HCT116 (cell line): ENCODE measurements at regions not wholly inside any gene's neighbourhood (a gene's known extent, or its start where the extent isn't known, plus 50 kb on each side); places are given as distances from the start of the nearest gene placed in this dataset.

Experiments
- ATAC-seq: fragments of 200-7000 bp; cut with Tn5 transposase; 2 replicates; pipeline ENCODE4 v1.9.1; 2020; ENCODE audit warnings: mild to moderate bottlenecking, moderate library complexity
- BruUV-seq: library from RNA; stranded (reverse); fragments of 400-500 nt; replicated peaks from 2 replicates; lab custom pipeline; 2021; lab: Mats Ljungman, UMichigan
- CTCF ChIA-PET: fragments of 300-600 bp; sonication (Branson Sonifier 250); formaldehyde crosslinking; loops from one replicate; lab custom pipeline; 2021; ENCODE audit warnings: antibody characterized with exemption; lab: Charles Lee
- POLR2A ChIA-PET: fragments of 300-600, 350-600 bp; sonication (Branson Sonifier 250); formaldehyde crosslinking; loops from one replicate; lab custom pipeline; 2021; ENCODE audit warnings: antibody characterized with exemption; lab: Charles Lee
- RAD21 ChIA-PET, 2 experiments: fragments of 300-600 bp; sonication (Branson Sonifier 250); formaldehyde crosslinking; loops; one replicate each; lab custom pipeline; 2023; ENCODE audit warnings: low total read pairs in 2 of 2; ENCODE audit not compliant: uncharacterized antibody in 2 of 2, unreplicated experiment in 2 of 2, low non-redundant PET in 1 of 2; lab: Charles Lee
- DNase-seq: peaks from one replicate; pipeline ENCODE4 v3.0.0-alpha.2; 2010; ENCODE audit warnings: low read depth, low spot score
- H2AFZ ChIP-seq: fragments of 200-600 bp; shearing (Covaris generic), sonication (generic); 2 replicates; pipeline ENCODE4 v1.6.1; 2017; ENCODE audit warnings: low read depth, mixed run types, mixed read lengths, antibody characterized with exemption, low read length; ENCODE audit not compliant: poor library complexity, severe bottlenecking
- H3K27ac ChIP-seq: 2 replicates; pipeline ENCODE4 v1.5.1; 2012; ENCODE audit warnings: low read depth, low read length
- H3K27me3 ChIP-seq: fragments of 200-600 bp; sonication (generic); 2 replicates; pipeline ENCODE4 v1.6.1; 2016; ENCODE audit warnings: mixed run types, low read length, mixed read lengths; ENCODE audit not compliant: insufficient read depth
- H3K36me3 ChIP-seq, 2 experiments: fragments of 200-500 bp in 1 of 2; fragments of 200-600 bp in 1 of 2; sonication (Bioruptor generic) in 1 of 2; sonication (generic) in 1 of 2; 2 replicates each; pipeline versions ENCODE4 v1.5.1 to v1.6.1; 2014 to 2016; ENCODE audit warnings: low read length in 2 of 2, inconsistent platforms in 1 of 2, mixed read lengths in 1 of 2, mixed run types in 1 of 2; ENCODE audit not compliant: insufficient read depth in 2 of 2, control insufficient read depth in 1 of 2
- H3K4me1 ChIP-seq, 2 experiments: fragments of 200-600 bp in 1 of 2; sonication (generic) in 1 of 2; 2 replicates each; pipeline versions ENCODE4 v1.5.1 to v1.6.1; 2012 to 2017; ENCODE audit warnings: low read length in 2 of 2, inconsistent platforms in 1 of 2, mild to moderate bottlenecking in 1 of 2, mixed read lengths in 1 of 2, mixed run types in 1 of 2, moderate library complexity in 1 of 2; ENCODE audit not compliant: insufficient read depth in 2 of 2, control insufficient read depth in 1 of 2
- H3K4me2 ChIP-seq: fragments of 200-600 bp; sonication (generic); 2 replicates; pipeline ENCODE4 v1.6.1; 2017; ENCODE audit warnings: mixed run types, low read length, mixed read lengths
- H3K4me3 ChIP-seq, 2 experiments: fragments of 200-600 bp in 1 of 2; sonication (generic) in 1 of 2; replicated peaks in 1 of 2; 2 replicates each; pipeline ENCODE4 v1.5.1; 2011 to 2016; ENCODE audit warnings: low read length in 2 of 2, control low read depth in 1 of 2, low read depth in 1 of 2, mild to moderate bottlenecking in 1 of 2, mixed read lengths in 1 of 2, mixed run types in 1 of 2
- H3K79me2 ChIP-seq: fragments of 200-600 bp; sonication (generic); 2 replicates; pipeline ENCODE4 v1.6.1; 2017; ENCODE audit warnings: mild to moderate bottlenecking, mixed run types, low read length, moderate library complexity, mixed read lengths; ENCODE audit not compliant: insufficient read depth
- H3K9ac ChIP-seq: fragments of 200-600 bp; sonication (generic); 2 replicates; pipeline ENCODE4 v1.6.1; 2016; ENCODE audit warnings: low read length, mixed read lengths
- H3K9me2 ChIP-seq: fragments of 200-600 bp; sonication (generic), shearing (Covaris generic); 2 replicates; pipeline ENCODE4 v1.6.1; 2017; ENCODE audit warnings: mixed run types, mild to moderate bottlenecking, moderate library complexity; ENCODE audit not compliant: insufficient read depth
- H3K9me3 ChIP-seq, 2 experiments: fragments of 200-500 bp in 1 of 2; fragments of 200-600 bp in 1 of 2; sonication (Bioruptor generic) in 1 of 2; sonication (generic) in 1 of 2; 2 replicates each; pipeline ENCODE4 v1.6.1; 2014 to 2017; ENCODE audit warnings: low read length in 2 of 2, mixed read lengths in 2 of 2, inconsistent platforms in 1 of 2, low read depth in 1 of 2, mild to moderate bottlenecking in 1 of 2, mixed run types in 1 of 2, moderate library complexity in 1 of 2; ENCODE audit not compliant: control insufficient read depth in 1 of 2, insufficient read depth in 1 of 2
- H4K20me1 ChIP-seq: fragments of 200-600 bp; sonication (generic), shearing (Covaris generic); 2 replicates; pipeline ENCODE4 v1.6.1; 2017; ENCODE audit warnings: mixed run types, mild to moderate bottlenecking, moderate library complexity; ENCODE audit not compliant: insufficient read depth
- CBX3 ChIP-seq: IDR thresholded peaks from 2 replicates; pipeline ENCODE4 v1.6.1; 2012; ENCODE audit warnings: low read depth
- CEBPB ChIP-seq: IDR thresholded peaks from 2 replicates; pipeline ENCODE4 v1.6.1; 2012; ENCODE audit warnings: low read depth
- EGR1 ChIP-seq: IDR thresholded peaks from 2 replicates; pipeline ENCODE4 v1.6.1; 2012; ENCODE audit warnings: low read depth
- ELF1 ChIP-seq: IDR thresholded peaks from 2 replicates; pipeline ENCODE4 v1.6.1; 2012; ENCODE audit warnings: low read depth, borderline replicate concordance
- EZH2 ChIP-seq: fragments of 200-600 bp; sonication (generic); IDR thresholded peaks from 2 replicates; pipeline ENCODE4 v1.6.1; 2017; ENCODE audit warnings: antibody characterized with exemption, mixed run types
- FOSL1 ChIP-seq: IDR thresholded peaks from 2 replicates; pipeline ENCODE4 v1.6.1; 2012; ENCODE audit warnings: low read depth
- JUND ChIP-seq: IDR thresholded peaks from 2 replicates; pipeline ENCODE4 v1.6.1; 2012
- POLR2A ChIP-seq: IDR thresholded peaks from 2 replicates; pipeline ENCODE4 v1.7.0; 2011; ENCODE audit warnings: borderline replicate concordance; ENCODE audit not compliant: insufficient read depth, insufficient read length; ENCODE audit errors: extremely low read depth
- SIN3A ChIP-seq: IDR thresholded peaks from 2 replicates; pipeline ENCODE4 v1.6.1; 2012; ENCODE audit warnings: low read depth
- YY1 ChIP-seq: IDR thresholded peaks from 2 replicates; pipeline ENCODE4 v1.6.1; 2011; ENCODE audit warnings: low read length, low read depth, moderate library complexity, mild to moderate bottlenecking; ENCODE audit not compliant: insufficient replicate concordance; ENCODE audit errors: extremely low read depth
- ZFX ChIP-seq: fragments of 450-650 bp; IDR thresholded peaks from 2 replicates; pipeline ENCODE4 v1.6.1; 2017
- intact Hi-C: fragments of 100-400 bp; cut with micrococcal nuclease; formaldehyde crosslinking; loops from 2 replicates; pipeline ENCODE4 v1.10.0; 2022
- TF ChIP-seq, protein P1 (sequence below), 3 experiments: fragments of 200-600 bp in 1 of 3; sonication (generic) in 1 of 3; IDR thresholded peaks in 2 of 3; conservative IDR thresholded peaks in 1 of 3; 2 replicates each; pipeline ENCODE4 v1.5.1; 2012 to 2017; ENCODE audit warnings: low read depth in 2 of 3, low read length in 2 of 3, antibody characterized with exemption in 1 of 3, borderline replicate concordance in 1 of 3, control low read depth in 1 of 3, mild to moderate bottlenecking in 1 of 3, mixed read lengths in 1 of 3, mixed run types in 1 of 3, moderate library complexity in 1 of 3; ENCODE audit not compliant: insufficient read depth in 1 of 3

DNA sequence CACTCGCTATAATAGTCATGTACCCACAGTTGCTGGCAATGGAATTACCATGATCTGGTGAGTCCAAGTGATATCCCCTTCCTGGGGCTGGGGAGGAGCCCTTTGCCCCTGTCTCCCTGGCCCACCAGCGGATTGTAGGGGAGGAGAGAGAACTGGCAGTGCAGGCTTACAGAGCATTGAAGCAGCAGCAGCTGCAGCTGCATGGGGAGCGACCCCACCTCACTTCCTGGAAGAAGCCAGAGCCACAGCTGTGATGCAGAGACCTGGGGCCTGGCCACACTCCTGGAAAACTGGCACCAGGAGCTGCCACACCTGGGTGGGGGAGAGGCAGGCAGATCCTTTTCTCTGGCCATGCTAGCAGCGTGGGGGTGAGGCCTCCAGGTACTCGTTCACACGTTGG lies 300.1 kb upstream of the PROK2 start:
- BruUV-seq, result no TSS peak
- RAD21 ChIA-PET, result no interaction called here
- no peaks in the 10 kb centered on the region for H3K27me3 ChIP-seq

DNA sequence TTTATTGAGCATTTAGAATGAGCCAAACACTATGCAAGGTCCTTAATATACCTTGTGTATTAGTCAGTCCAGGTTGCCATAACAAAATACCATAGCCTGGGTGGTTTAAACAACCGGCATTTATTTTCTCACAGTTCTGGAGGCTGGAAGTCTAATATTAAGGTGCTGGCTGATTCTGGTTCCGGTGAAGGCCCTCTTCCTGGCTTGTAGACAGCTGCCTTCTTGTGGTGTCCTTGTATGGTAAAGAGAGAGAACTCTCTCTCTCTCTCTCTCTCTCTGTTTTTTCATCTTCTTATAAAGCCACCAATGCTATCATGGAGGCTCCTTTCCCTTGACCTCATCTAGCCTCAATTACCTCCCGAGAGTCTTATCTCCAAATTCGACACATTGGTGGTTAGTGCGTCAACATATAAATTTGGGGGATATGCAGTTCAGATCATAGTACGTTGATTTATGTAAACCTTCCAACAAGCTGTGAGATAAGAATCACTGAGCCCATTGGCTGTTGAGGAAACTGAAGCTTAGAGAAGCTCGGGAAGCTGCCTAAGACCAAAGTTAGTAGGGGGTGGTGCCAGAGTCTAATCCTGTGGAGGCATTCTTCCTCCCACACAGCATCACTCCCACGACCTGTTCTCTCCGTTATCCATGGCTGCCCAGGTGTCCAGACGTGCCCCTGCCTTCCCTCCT lies 298.0 kb upstream of the PROK2 start:
- no peaks in the 10 kb centered on the region for H3K9me2 ChIP-seq
- intact Hi-C loops, result no loop called here
- no peak overlapping the region for H3K4me2 ChIP-seq
- H4K20me1 ChIP-seq, result no peaks in the 10 kb centered on the region
- no peaks in the 10 kb centered on the region for H3K36me3 ChIP-seq
- BruUV-seq, result no TSS peak
- no peak overlapping the region for H2AFZ ChIP-seq
- no peaks in the 10 kb centered on the region for H3K79me2 ChIP-seq
- no peaks in the 10 kb centered on the region for H3K9me3 ChIP-seq
- no peaks in the 10 kb centered on the region for H3K27me3 ChIP-seq
- ChIA-PET POLR2A (no interaction called here), RAD21 (no interaction called here), CTCF (no interaction called here)
- H3K4me1 ChIP-seq, result no peaks in the 10 kb centered on the region
- no peak for TF ChIP-seq EGR1
- TF ChIP-seq SIN3A, result no peak
- no peak for TF ChIP-seq ZFX
- no peak for TF ChIP-seq FOSL1
- TF ChIP-seq YY1, result no peak
- TF ChIP-seq, protein P1, sequence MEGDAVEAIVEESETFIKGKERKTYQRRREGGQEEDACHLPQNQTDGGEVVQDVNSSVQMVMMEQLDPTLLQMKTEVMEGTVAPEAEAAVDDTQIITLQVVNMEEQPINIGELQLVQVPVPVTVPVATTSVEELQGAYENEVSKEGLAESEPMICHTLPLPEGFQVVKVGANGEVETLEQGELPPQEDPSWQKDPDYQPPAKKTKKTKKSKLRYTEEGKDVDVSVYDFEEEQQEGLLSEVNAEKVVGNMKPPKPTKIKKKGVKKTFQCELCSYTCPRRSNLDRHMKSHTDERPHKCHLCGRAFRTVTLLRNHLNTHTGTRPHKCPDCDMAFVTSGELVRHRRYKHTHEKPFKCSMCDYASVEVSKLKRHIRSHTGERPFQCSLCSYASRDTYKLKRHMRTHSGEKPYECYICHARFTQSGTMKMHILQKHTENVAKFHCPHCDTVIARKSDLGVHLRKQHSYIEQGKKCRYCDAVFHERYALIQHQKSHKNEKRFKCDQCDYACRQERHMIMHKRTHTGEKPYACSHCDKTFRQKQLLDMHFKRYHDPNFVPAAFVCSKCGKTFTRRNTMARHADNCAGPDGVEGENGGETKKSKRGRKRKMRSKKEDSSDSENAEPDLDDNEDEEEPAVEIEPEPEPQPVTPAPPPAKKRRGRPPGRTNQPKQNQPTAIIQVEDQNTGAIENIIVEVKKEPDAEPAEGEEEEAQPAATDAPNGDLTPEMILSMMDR (IDR thresholded peaks at IDR 0.05 in 2 of 3, conservative IDR thresholded peaks at IDR 0.05 in 1 of 3; ENCODE audit: borderline replicate concordance in 1 of 3, insufficient read depth in 1 of 3, low read depth in 2 of 3, low read length in 2 of 3), result no peak
- TF ChIP-seq ELF1, result no peak
- TF ChIP-seq EZH2, result no peak
- TF ChIP-seq JUND, result no peak
- H3K9ac ChIP-seq, result no peak overlapping the region
- ATAC-seq, result no peak
- no peak overlapping the region for H3K4me3 ChIP-seq
- no peak overlapping the region for H3K27ac ChIP-seq
- DNase-seq, result no peak

More for the DNA sequence above, 300.1 kb upstream of the PROK2 start:
- H3K27ac ChIP-seq, result no peak overlapping the region
- H3K9ac ChIP-seq, result no peak overlapping the region
- ATAC-seq (no peak), DNase-seq (no peak)
- no peaks in the 10 kb centered on the region for H3K79me2 ChIP-seq
- no peak overlapping the region for H2AFZ ChIP-seq
- H3K9me3 ChIP-seq, result no peaks in the 10 kb centered on the region
- intact Hi-C loops, result no loop called here
- no peak overlapping the region for H3K4me2 ChIP-seq
- POLR2A ChIA-PET, result no interaction called here
- no peak for TF ChIP-seq CEBPB
- TF ChIP-seq POLR2A, result no peak
- no peak for TF ChIP-seq EGR1
- no peak for TF ChIP-seq CBX3
- TF ChIP-seq, all 23 proteins: peak for 0
- no peaks in the 10 kb centered on the region for H3K4me1 ChIP-seq
- no peak overlapping the region for H3K4me3 ChIP-seq
- no peaks in the 10 kb centered on the region for H4K20me1 ChIP-seq
- no peaks in the 10 kb centered on the region for H3K9me2 ChIP-seq
- no peaks in the 10 kb centered on the region for H3K36me3 ChIP-seq
- CTCF ChIA-PET, result no interaction called here
